Loucy (cell line): ENCODE measurements at regions not wholly inside any gene's neighbourhood (a gene's known extent, or its start where the extent isn't known, plus 50 kb on each side); places are given as distances from the start of the nearest gene placed in this dataset.

Experiments used
- H2AFZ ChIP-seq: fragments of 200-600 bp; sonication (generic); 2 replicates; pipeline ENCODE4 v1.6.0; 2016; ENCODE audit warnings: antibody characterized with exemption, mild to moderate bottlenecking, low read length, moderate library complexity
- H3F3A ChIP-seq: fragments of 200-600 bp; 2 replicates; pipeline ENCODE4 v1.6.0; 2016; ENCODE audit warnings: antibody characterized with exemption, low read depth, mild to moderate bottlenecking
- H3K27me3 ChIP-seq: fragments of 200-600 bp; sonication (generic); 2 replicates; pipeline ENCODE4 v1.6.1; 2014; ENCODE audit warnings: low read length, mild to moderate bottlenecking; ENCODE audit not compliant: insufficient read depth, poor library complexity, severe bottlenecking
- H3K36me3 ChIP-seq: fragments of 200-600 bp; sonication (generic); 2 replicates; pipeline ENCODE4 v1.6.1; 2016; ENCODE audit warnings: low read length; ENCODE audit not compliant: insufficient read depth
- H3K4me1 ChIP-seq: fragments of 200-600 bp; sonication (generic); 2 replicates; pipeline ENCODE4 v1.5.1; 2014; ENCODE audit warnings: low read length, mild to moderate bottlenecking; ENCODE audit not compliant: insufficient read depth, poor library complexity, severe bottlenecking
- H3K4me2 ChIP-seq: fragments of 200-600 bp; sonication (generic); 2 replicates; pipeline ENCODE4 v1.6.0; 2014; ENCODE audit warnings: antibody characterized with exemption, low read length, low read depth, mild to moderate bottlenecking; ENCODE audit not compliant: poor library complexity, severe bottlenecking
- H3K4me3 ChIP-seq: fragments of 200-600 bp; sonication (generic); 2 replicates; pipeline ENCODE4 v1.5.1; 2014; ENCODE audit warnings: low read length, mild to moderate bottlenecking, mixed read lengths; ENCODE audit not compliant: poor library complexity, severe bottlenecking
- H3K79me2 ChIP-seq: fragments of 200-600 bp; sonication (generic); 2 replicates; pipeline ENCODE4 v1.6.1; 2014; ENCODE audit warnings: low read length; ENCODE audit not compliant: insufficient read depth
- H3K9ac ChIP-seq: fragments of 200-600 bp; sonication (generic); 2 replicates; pipeline ENCODE4 v1.6.0; 2014; ENCODE audit warnings: mild to moderate bottlenecking, low read depth, low read length, moderate library complexity; ENCODE audit not compliant: poor library complexity, severe bottlenecking
- H3K9me2 ChIP-seq: fragments of 200-600 bp; sonication (generic); replicated peaks from 2 replicates; pipeline ENCODE4 v1.6.1; 2016; ENCODE audit warnings: low read depth, low read length, mixed read lengths
- H3K9me3 ChIP-seq: fragments of 200-600 bp; sonication (generic); 2 replicates; pipeline ENCODE4 v1.6.1; 2014; ENCODE audit warnings: mild to moderate bottlenecking, antibody characterized with exemption, low read length, low read depth; ENCODE audit not compliant: insufficient read depth
- H4K20me1 ChIP-seq: fragments of 200-600 bp; sonication (generic); 2 replicates; pipeline ENCODE4 v1.6.0; 2014; ENCODE audit warnings: antibody characterized with exemption, low read length, mild to moderate bottlenecking; ENCODE audit not compliant: insufficient read depth, poor library complexity, severe bottlenecking
- CTCF ChIP-seq: fragments of 200-600 bp; sonication (generic); conservative IDR thresholded peaks from 2 replicates; pipeline ENCODE4 v1.5.1; 2014; ENCODE audit warnings: mild to moderate bottlenecking, antibody characterized with exemption, low read length
- EZH2phosphoT487 ChIP-seq: fragments of 200-600 bp; IDR thresholded peaks from 2 replicates; pipeline ENCODE4 v1.6.1; 2018; ENCODE audit warnings: antibody characterized with exemption, mild to moderate bottlenecking, moderate library complexity, borderline replicate concordance

GRCh38 chr15:31932576-31932975, 97.7 kb upstream of the CHRNA7 start:
- H3K4me2 ChIP-seq: no peak overlapping the region
- H3K4me3 ChIP-seq: no peak overlapping the region
- no peaks in the 10 kb centered on the region for H3K27me3 ChIP-seq
- no peaks in the 10 kb centered on the region for H3F3A ChIP-seq
- no peak overlapping the region for H3K9ac ChIP-seq
- no peaks in the 10 kb centered on the region for H3K9me3 ChIP-seq
- H4K20me1 ChIP-seq: no peaks in the 10 kb centered on the region
- H2AFZ ChIP-seq: no peak overlapping the region
- no peaks in the 10 kb centered on the region for H3K9me2 ChIP-seq
- TF ChIP-seq CTCF: no peak
- TF ChIP-seq EZH2phosphoT487: no peak
- no peaks in the 10 kb centered on the region for H3K79me2 ChIP-seq
- H3K36me3 ChIP-seq: no peaks in the 10 kb centered on the region
- no peaks in the 10 kb centered on the region for H3K4me1 ChIP-seq

GRCh38 chr15:31934821-31935220, 95.5 kb upstream of the CHRNA7 start:
- no peak overlapping the region for H3K4me2 ChIP-seq

GRCh38 chr15:31953478-31953877, 76.8 kb upstream of the CHRNA7 start:
- no peak; the same call in 1 of the 2 replicates for TF ChIP-seq CTCF
- no peak for TF ChIP-seq EZH2phosphoT487
- H3K27me3 ChIP-seq: no peaks in the 10 kb centered on the region
- no peaks in the 10 kb centered on the region for H3K4me1 ChIP-seq
- no peaks in the 10 kb centered on the region for H3F3A ChIP-seq
- no peaks in the 10 kb centered on the region for H4K20me1 ChIP-seq
- H3K9me2 ChIP-seq: no peaks in the 10 kb centered on the region
- H3K4me2 ChIP-seq: no peak overlapping the region
- no peaks in the 10 kb centered on the region; the same call in 1 of the 2 replicates for H3K9me3 ChIP-seq
- H3K79me2 ChIP-seq: no peaks in the 10 kb centered on the region
- no peak overlapping the region for H3K4me3 ChIP-seq
- H3K9ac ChIP-seq: no peak overlapping the region
- no peak overlapping the region for H2AFZ ChIP-seq
- no peaks in the 10 kb centered on the region for H3K36me3 ChIP-seq

More at GRCh38 chr15:31934821-31935220, 95.5 kb upstream of the CHRNA7 start:
- Histone ChIP-seq H3K4me1 (no peaks in the 10 kb centered on the region), H3K9ac (no peak overlapping the region), H3K9me2 (no peaks in the 10 kb centered on the region), H3K4me3 (no peak overlapping the region), H3K36me3 (no peaks in the 10 kb centered on the region), H2AFZ (no peak overlapping the region), H3K9me3 (no peaks in the 10 kb centered on the region), H3F3A (no peaks in the 10 kb centered on the region), H3K79me2 (no peaks in the 10 kb centered on the region), H3K27me3 (no peaks in the 10 kb centered on the region), H4K20me1 (no peaks in the 10 kb centered on the region)
- TF ChIP-seq EZH2phosphoT487: no peak
- TF ChIP-seq CTCF: no peak
